ENCODE measurements at regions not wholly inside any gene's neighbourhood (a gene's known extent, or its start where the extent isn't known, plus 50 kb on each side); places are given as distances from the start of the nearest gene placed in this dataset.

DNA sequence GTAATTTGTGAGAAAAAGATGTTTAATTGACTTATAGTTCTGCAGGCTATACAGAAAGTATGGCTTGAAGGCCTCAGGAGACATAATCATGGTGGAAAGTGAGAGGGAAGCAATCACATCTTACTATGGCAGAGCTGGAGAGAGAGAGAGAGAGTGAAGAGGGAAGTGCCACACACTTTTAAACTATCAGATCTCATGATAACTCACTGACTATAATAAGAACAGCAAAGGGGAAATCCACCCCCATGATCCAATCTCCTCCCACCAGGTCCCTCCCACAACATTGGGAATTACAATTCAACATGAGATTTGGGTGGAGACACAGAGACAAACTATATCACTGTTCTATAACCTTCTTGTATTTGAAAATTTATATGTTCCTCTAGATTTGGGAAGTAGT is 117.2 kb upstream of the BMP5 start:
- no peak for FAIRE-seq
- H3K9me1 ChIP-seq (ENCODE audit: control insufficient read depth, extremely low read depth, insufficient read depth, low read length): no peaks in the 10 kb centered on the region
- no peak overlapping the region for H3K4me2 ChIP-seq (ENCODE audit: control insufficient read depth, extremely low read depth, insufficient read depth, low read depth, low read length)
- H4K20me1 ChIP-seq (ENCODE audit: control insufficient read depth, extremely low read depth, insufficient read depth, low read length): no peaks in the 10 kb centered on the region
- H3K9me3 ChIP-seq (ENCODE audit: control insufficient read depth, low read depth, low read length): peaks cover 4% of the 10 kb centered on the region
- no peak for DNase-seq (ENCODE audit: low read depth, low spot score)
- H3K27me3 ChIP-seq (ENCODE audit: control insufficient read depth, extremely low read depth, insufficient read depth, low read length): no peaks in the 10 kb centered on the region
- no peak overlapping the region for H3K9ac ChIP-seq (ENCODE audit: control insufficient read depth, extremely low read depth, insufficient read depth, low read length)
- TF ChIP-seq CTCF (optimal IDR thresholded peaks at IDR 0.05 in 1 of 3, IDR thresholded peaks at IDR 0.05 in 1 of 3, conservative IDR thresholded peaks at IDR 0.05 in 1 of 3; ENCODE audit: extremely low read depth in 1 of 3, insufficient read depth in 2 of 3, low read length in 3 of 3): no peak
- TF ChIP-seq EZH2 (IDR thresholded peaks at IDR 0.05; ENCODE audit: low read length): no peak
- no peaks in the 10 kb centered on the region for H3K36me3 ChIP-seq (ENCODE audit: control insufficient read depth in 2 of 2, extremely low read depth in 1 of 2, insufficient read depth in 2 of 2, low read length in 2 of 2)
- H2AFZ ChIP-seq (ENCODE audit: control insufficient read depth, low read length): no peak overlapping the region
- dilution Hi-C loops (cut with MboI; ENCODE audit: extremely low pct_ligation_motif_present, low sequenced_read_pairs): no loop called here
- H3K4me1 ChIP-seq (ENCODE audit: control insufficient read depth, extremely low read depth, insufficient read depth, low read length): no peaks in the 10 kb centered on the region
- no peaks in the 10 kb centered on the region for H3K79me2 ChIP-seq (ENCODE audit: control insufficient read depth, insufficient read depth, low read length)
- no peak overlapping the region for H3K4me3 ChIP-seq (ENCODE audit: control insufficient read depth in 2 of 3, extremely low read depth in 1 of 3, insufficient read depth in 2 of 3, low read depth in 1 of 3, low read length in 3 of 3)
- H3K27ac ChIP-seq (ENCODE audit: control insufficient read depth, insufficient read depth, low read length): no peak overlapping the region

DNA sequence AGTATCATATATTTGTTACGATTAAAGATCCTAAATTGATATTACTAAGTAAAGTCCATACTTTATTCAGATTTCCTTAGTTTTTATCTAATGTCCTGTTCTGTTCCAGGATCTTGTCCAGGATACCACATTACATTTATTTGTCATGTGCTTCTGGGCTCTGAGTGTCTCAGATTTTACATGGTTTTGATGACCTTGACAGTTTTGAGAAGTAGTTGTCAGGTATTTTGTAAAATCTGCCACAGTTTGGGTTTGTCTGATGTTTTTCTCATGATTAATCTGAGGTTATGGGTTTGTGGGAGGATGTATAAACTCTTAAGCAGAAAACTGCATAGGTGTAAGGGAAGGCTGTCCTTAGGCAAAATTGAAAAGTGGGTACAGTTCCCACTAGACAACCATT is 109.9 kb upstream of the BMP5 start:
- Histone ChIP-seq H3K9ac (ENCODE audit: control insufficient read depth, extremely low read depth, insufficient read depth, low read length) (no peak overlapping the region), H3K79me2 (ENCODE audit: control insufficient read depth, insufficient read depth, low read length) (no peaks in the 10 kb centered on the region), H3K36me3 (ENCODE audit: control insufficient read depth in 2 of 2, extremely low read depth in 1 of 2, insufficient read depth in 2 of 2, low read length in 2 of 2) (no peaks in the 10 kb centered on the region), H3K4me1 (ENCODE audit: control insufficient read depth, extremely low read depth, insufficient read depth, low read length) (no peaks in the 10 kb centered on the region), H2AFZ (ENCODE audit: control insufficient read depth, low read length) (no peak overlapping the region), H3K27me3 (ENCODE audit: control insufficient read depth, extremely low read depth, insufficient read depth, low read length) (no peaks in the 10 kb centered on the region), H3K4me3 (ENCODE audit: control insufficient read depth in 2 of 3, extremely low read depth in 1 of 3, insufficient read depth in 2 of 3, low read depth in 1 of 3, low read length in 3 of 3) (no peak overlapping the region), H4K20me1 (ENCODE audit: control insufficient read depth, extremely low read depth, insufficient read depth, low read length) (no peaks in the 10 kb centered on the region), H3K9me3 (ENCODE audit: control insufficient read depth, low read depth, low read length) (no peaks in the 10 kb centered on the region), H3K27ac (ENCODE audit: control insufficient read depth, insufficient read depth, low read length) (no peak overlapping the region), H3K9me1 (ENCODE audit: control insufficient read depth, extremely low read depth, insufficient read depth, low read length) (no peaks in the 10 kb centered on the region), H3K4me2 (ENCODE audit: control insufficient read depth, extremely low read depth, insufficient read depth, low read depth, low read length) (no peak overlapping the region)
- no peak for FAIRE-seq
- DNase-seq (ENCODE audit: low read depth, low spot score): no peak
- TF ChIP-seq EZH2 (IDR thresholded peaks at IDR 0.05; ENCODE audit: low read length) (no peak), CTCF (optimal IDR thresholded peaks at IDR 0.05 in 1 of 3, IDR thresholded peaks at IDR 0.05 in 1 of 3, conservative IDR thresholded peaks at IDR 0.05 in 1 of 3; ENCODE audit: extremely low read depth in 1 of 3, insufficient read depth in 2 of 3, low read length in 3 of 3) (no peak)
- dilution Hi-C loops (cut with MboI; ENCODE audit: extremely low pct_ligation_motif_present, low sequenced_read_pairs): no loop called here

Measured in keratinocyte (primary cell).